Epithelial cell of esophagus (primary cell): ENCODE measurements at regions not wholly inside any gene's neighbourhood (a gene's known extent, or its start where the extent isn't known, plus 50 kb on each side); places are given as distances from the start of the nearest gene placed in this dataset.

Experiments used
- DNase-seq: peaks from one replicate; pipeline ENCODE4 v3.0.0; 2010; ENCODE audit warnings: low read depth
- H3K4me3 ChIP-seq: 2 replicates; pipeline ENCODE4 v1.5.1; 2011; ENCODE audit warnings: mild to moderate bottlenecking, low read length, control low read depth
- CTCF ChIP-seq: IDR thresholded peaks from 2 replicates; pipeline ENCODE4 v1.5.1; 2011; ENCODE audit warnings: low read depth, mild to moderate bottlenecking, low read length, control low read depth, inconsistent platforms; ENCODE audit not compliant: insufficient read depth; ENCODE audit errors: missing control alignments

- no peak for TF ChIP-seq CTCF
- DNase-seq: no peak
- H3K4me3 ChIP-seq: no peak overlapping the region
Observed at GRCh38 chrX:19181345-19181744, 59.1 kb upstream of the ADGRG2 start.

GRCh38 chrX:19182785-19183184 is 60.5 kb upstream of the ADGRG2 start:
- no peak for DNase-seq
- no peak for TF ChIP-seq CTCF
- H3K4me3 ChIP-seq: no peak overlapping the region

- DNase-seq: no peak
- no peak for TF ChIP-seq CTCF
- H3K4me3 ChIP-seq: no peak overlapping the region
Observed at GRCh38 chrX:19183761-19184477, 61.7 kb upstream of the ADGRG2 start.

- DNase-seq: no peak
Observed at GRCh38 chrX:19188566-19188965, 66.3 kb upstream of the ADGRG2 start.

GRCh38 chrX:19190902-19191301 is 68.6 kb upstream of the ADGRG2 start:
- H3K4me3 ChIP-seq: no peak overlapping the region
- DNase-seq: no peak
- no peak for TF ChIP-seq CTCF

More at GRCh38 chrX:19188566-19188965, 66.3 kb upstream of the ADGRG2 start:
- H3K4me3 ChIP-seq: no peak overlapping the region
- no peak for TF ChIP-seq CTCF

- no peak for TF ChIP-seq CTCF
- no peak overlapping the region for H3K4me3 ChIP-seq
- DNase-seq: no peak
Observed at GRCh38 chrX:19193565-19193964, 71.3 kb upstream of the ADGRG2 start.
